Fibroblast of skin of scalp (primary cell): ENCODE measurements at regions not wholly inside any gene's neighbourhood (a gene's known extent, or its start where the extent isn't known, plus 50 kb on each side); places are given as distances from the start of the nearest gene placed in this dataset.
"Not testable (repeated sequence)": the region's sequence is repeated elsewhere in the genome, so short reads cannot be mapped to it uniquely, and the experiment has no call there.

Source experiments
- DNase-seq: peaks from one replicate; pipeline ENCODE4 v3.0.0-alpha.2; 2013

GRCh38 chr6:127406722-127407121 lies 52.5 kb downstream of the KIAA0408 start:
- not testable (repeated sequence) for DNase-seq

- DNase-seq: no peak
Measured at GRCh38 chr6:127406122-127406521, 53.1 kb downstream of the KIAA0408 start.

GRCh38 chr6:127404594-127405178 lies 54.5 kb downstream of the KIAA0408 start:
- DNase-seq: no peak

- no peak for DNase-seq
Measured at GRCh38 chr6:127404133-127404532, 55.1 kb downstream of the KIAA0408 start.

- no peak for DNase-seq
Measured at GRCh38 chr6:127403636-127404035, 55.6 kb downstream of the KIAA0408 start.

GRCh38 chr6:127402890-127403617 lies 56.1 kb downstream of the KIAA0408 start:
- DNase-seq: no peak

GRCh38 chr6:127397729-127398630 lies 54.6 kb upstream of the ECHDC1 start:
- DNase-seq: no peak

GRCh38 chr6:127397171-127397597 lies 53.8 kb upstream of the ECHDC1 start:
- DNase-seq: peak; percentile 22
